ENCODE measurements at regions not wholly inside any gene's neighbourhood (a gene's known extent, or its start where the extent isn't known, plus 50 kb on each side); places are given as distances from the start of the nearest gene placed in this dataset.
"Not testable (repeated sequence)": the region's sequence is repeated elsewhere in the genome, so short reads cannot be mapped to it uniquely, and the experiment has no call there.

DNA sequence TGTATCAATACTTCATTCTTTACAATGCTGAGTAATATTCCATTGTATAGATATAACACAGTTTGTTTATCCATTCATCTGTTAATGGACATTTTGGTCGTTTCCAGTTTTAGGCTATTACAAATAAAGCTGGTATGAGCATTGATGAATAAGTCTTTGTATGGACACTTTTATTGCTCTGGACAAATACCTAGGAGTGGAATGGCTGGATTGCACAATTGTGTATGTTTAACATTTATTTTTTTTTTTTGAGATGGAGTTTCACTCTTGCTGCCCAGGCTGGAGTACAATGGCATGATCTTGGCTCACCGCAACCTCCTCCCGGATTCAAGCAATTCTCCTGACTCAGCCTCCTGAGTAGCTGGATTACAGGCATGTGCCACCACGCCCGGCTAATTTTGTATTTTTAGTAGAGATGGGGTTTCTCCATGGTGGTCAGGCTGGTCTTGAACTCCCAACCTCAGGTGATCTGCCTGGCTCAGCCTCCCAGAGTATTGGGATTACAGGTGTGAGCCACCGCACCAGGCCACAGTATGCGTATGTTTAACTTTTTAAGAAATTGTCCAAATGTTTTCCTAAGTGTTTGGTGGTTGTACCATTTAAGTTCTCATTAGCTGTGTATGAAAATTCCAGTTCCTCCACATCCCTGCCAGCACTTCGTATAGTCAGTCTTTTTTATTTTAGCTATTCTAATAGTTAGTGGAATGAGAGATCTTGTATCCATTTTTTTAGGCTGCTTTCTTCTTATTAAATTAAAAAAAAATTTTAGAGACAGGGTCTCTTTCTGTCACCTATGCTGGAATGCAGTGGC, 194.9 kb upstream of the HAAO start:
- no peak for DNase-seq

GRCh38 chr2:42984617-42985016, 192.2 kb upstream of the HAAO start:
- no peak for DNase-seq

GRCh38 chr2:42984081-42984480, 191.7 kb upstream of the HAAO start:
- no peak for DNase-seq

DNA sequence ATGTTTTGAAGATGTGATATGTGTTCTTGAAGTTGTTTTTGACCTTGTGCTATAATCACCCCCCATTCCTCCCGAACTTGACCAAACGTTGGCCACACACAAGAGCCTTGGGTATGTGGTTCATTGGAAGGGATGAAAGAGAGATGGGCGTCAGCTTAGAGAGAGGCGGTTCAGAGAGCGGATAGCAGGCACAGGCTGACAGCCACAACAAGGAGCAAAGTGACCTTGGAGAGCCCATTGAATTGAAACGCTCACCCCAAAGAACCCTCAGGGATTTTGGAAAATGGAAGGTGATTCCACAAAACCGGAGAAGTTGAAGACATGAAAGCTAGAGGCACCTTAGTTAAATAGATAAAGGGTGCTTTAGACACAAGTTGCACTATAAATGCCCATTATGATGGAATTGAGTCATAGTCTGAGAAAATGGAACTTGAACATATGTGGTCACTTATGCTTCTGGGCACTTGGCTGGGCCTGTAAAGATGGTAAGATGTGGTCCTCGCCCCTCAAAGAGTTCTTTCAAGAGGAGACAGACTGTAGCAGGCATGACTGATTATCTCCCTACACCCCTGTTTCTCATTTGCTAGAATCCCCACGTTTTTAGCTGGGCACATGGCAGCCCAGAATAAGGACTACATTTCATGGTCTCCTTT, 188.5 kb upstream of the HAAO start:
- no peak for DNase-seq

DNA sequence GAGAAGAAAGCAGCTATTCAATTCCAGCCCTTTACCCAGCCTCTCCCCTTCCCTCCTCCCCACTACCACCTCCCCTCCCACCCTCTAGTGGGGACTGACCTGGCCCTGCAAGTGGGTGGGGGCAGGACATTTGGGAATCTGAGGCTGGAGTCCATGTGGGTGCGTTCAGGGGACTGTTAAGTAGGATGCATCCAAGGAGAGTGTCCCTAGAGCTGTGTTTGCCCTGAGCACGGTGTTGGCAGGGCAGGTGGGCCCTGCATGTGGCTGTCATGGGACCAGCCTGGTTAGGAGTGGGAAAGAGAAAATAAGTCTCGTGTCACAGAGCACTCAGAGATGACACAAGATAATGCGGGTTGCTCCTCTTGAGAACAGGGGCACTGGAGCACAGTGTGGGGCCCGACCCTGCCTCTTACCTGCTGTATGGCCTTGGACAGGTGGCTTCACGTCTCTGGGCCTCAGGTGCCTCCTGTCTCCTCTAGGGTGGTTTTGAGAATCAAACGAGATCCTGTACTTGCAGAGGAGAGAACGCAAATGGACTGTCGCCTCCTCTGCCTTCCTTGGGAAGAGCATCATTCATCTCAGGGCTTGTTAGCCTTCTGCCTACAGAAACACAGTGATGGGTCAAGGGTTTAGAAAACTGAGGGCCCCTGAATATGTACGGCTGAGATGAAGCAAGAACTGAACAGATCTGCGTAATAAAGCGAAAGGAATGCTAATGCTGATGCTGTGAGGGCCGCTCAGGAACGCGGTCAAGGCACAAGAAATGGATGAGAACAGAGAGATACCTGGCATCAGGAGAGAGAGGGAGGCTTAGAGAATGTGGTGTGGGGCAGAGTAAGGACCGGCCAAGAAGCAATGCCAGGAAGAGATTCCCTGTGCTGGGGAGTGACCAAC, 187.7 kb upstream of the HAAO start:
- no peak for DNase-seq

DNA sequence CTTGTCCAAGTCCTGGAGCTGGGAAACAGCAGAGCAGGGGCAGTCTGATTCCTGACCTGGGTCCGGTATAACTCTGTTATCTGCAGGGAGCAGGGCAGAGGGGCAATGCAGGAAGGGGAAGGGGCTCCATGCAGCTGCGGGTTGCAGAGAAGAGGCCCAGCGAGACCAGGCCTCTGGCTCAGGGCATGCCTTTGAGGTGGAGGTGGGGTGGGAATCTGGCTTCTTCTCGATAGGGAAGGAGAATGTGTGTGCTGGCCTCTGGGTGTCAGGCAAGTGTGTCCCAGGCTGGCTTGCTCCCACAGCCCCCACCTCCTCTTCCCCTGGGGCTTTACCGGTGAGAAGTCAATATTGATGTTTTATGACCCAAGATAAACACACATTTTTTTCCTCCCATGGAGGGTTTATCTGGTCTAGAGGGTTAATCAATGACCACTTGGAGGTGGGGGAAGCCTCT, 187.1 kb upstream of the HAAO start:
- no peak for DNase-seq

- no peak for DNase-seq
These were observed 186.6 kb upstream of the HAAO start for GRCh38 chr2:42978887-42979415.

DNA sequence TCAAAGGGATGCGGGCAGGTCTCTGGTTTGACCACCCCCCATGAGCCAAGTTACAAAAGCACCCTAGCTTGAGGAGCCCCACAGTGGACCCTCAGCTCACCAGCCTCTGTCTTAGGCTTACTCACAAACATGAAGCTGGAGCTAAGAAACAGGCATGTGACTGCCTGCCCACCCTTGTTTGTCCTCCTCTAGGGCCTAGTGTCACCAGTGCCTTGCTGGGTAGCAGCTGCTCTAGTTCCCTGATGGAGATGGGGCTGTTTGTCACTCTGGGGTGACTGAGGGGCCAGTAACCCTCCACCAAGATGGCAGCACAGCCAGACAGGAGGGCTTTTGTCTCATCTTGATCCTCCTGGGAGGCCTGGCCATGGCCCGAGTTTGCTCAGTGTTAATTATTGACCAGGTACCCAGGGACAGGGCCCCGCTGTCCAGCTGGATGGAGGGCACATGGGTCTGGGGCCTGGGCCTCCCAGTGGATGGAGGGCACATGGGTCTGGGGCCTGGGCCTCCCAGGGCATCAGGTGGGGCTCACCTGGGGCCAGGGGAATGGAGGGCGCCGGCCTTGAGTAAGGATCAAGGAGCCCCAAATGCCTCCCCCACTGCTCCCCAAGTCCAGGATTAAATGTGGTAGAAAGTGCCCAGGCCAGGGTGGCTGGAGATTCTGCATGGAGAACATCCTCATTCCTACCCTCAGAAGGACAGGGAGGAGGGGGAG, 185.9 kb upstream of the HAAO start:
- DNase-seq: no peak

DNA sequence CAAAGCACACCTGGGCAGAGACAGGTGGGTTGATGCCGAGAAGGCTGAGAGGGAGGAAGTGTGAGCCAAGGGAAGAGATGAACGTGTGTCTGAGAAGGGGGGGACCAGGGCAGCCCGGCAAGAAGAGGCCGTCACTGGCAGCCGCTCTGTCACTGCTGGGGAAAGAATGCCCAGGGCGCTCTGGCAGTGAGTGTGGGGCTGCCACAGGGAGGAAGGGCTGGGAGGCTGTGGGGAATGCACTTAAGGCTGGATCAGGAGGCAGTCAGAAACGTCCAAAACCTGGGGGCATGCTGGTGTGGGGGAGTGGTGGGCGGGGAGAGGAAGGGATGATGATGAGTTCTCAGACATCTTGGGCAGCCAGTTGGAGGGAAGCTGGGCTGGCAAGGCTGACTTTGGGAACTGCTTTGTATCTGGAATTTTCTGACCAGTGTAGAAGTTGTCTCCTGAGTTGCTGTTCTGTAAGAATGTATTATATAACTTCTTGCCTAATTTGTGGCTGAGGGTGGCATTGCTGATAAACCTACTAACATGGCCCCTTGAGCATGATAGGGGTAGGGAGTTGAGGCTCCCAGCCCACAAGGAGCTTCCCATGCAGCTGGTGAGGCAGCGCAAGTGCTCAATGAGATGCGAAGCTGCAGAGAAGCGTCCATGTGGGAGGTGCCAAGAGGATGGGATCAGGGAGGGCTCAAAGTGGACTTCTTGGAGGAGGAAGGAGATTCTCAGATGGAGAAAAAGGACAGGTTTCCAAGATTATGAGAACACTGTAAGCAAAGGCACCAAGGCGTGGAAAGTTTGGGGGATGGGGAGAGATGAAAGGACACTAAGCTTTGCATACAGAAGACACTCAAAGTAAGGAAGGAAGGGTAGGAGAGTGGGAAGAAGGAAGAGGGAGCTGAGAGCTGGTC, 185.1 kb upstream of the HAAO start:
- DNase-seq: no peak

DNA sequence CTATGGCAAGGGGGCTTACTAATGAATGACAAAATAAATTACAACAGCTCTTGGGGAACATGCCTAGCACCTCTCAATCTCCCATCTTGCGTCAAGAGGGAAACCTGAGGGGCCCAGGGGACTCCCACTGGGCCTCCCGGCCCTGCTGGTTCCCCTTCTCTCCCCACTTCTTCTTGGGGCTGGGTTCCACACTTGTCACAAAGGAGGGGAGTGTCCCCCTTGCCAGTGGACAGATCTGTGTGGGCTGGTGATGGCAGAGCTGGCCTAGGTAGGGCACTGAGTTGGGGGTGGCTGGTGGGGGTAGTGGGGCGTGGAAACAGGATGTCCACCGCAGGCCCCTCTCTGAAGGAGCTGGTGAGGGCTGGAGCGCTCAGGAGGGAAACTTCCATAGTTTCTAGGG, 184.0 kb upstream of the HAAO start:
- DNase-seq: no peak

GRCh38 chr2:42974721-42975717, 182.6 kb upstream of the HAAO start:
- peak in 1 of 2 experiments; percentile 13 for DNase-seq

DNA sequence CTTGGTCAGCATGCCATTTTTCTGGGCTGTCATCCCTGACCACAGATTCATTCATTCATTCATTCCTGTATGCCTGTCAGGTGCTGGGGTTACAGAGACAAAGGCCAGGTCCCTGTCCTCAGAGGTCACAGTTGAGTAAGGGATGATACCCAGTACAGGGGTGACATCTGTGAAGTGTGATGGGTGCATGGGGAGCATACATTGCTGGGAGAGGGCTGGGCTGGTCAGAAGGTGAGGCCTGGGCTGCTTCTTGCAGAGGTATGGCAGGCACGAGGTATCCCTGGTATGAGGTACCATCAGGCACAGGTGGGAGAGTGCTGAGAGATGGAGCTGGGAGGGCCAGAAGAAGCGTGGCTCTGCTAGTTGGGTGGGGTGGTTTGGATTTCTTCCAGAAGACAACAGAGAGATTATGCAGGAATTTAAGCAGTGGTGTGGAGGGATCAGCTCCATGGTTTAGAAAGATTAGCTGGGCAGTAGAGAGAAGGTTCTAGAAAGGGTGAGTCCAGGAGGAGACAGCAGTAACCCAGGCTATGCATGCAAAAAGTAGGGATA, 181.9 kb upstream of the HAAO start:
- DNase-seq: no peak

- DNase-seq: no peak
These were observed 181.3 kb upstream of the HAAO start for GRCh38 chr2:42973726-42974125.

- not testable (repeated sequence) for DNase-seq
These were observed 180.6 kb upstream of the HAAO start for GRCh38 chr2:42972933-42973516.

GRCh38 chr2:42971947-42972736, 179.8 kb upstream of the HAAO start:
- no peak for DNase-seq

DNA sequence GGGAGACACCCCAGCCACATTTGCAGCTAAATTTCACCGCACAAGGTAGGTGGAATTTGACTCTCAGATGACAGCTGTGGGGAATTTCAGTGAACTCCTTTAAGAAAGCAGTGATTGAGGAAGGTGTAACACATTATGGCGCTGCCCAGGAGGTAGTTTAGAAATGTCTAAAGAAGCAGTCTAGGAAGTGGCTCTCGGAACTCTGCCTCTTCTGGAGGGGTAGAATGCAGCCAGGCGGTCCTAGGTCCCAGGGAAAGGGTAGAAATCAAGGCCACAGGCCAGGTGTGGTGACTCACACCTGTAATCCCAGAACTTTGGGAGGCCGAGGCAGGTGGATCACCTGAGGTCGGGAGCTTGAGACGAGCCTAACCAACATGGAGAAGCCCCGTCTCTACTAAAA, 179.0 kb upstream of the HAAO start:
- no peak for DNase-seq

DNA sequence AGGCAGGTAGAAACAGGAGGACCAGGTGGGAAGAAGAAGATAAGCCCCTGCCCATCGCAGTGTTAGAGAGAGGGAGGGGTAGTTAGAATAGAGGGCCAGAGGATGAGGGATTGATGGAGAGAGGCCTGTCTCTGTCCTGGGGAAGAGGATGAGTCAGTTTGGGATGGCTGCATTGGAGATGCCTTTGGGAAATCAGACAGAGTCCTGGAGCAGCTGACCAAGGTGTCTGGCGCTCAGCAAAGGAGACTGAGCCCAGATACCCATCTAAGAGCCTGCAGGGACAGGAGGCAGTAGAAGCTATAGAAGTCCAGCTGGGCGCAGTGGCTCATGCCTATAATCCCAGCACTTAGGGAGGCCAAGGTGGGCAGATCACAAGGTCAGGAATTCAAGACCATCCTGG, 177.8 kb upstream of the HAAO start:
- no peak for DNase-seq
